ENCODE measurements at regions not wholly inside any gene's neighbourhood (a gene's known extent, or its start where the extent isn't known, plus 50 kb on each side); places are given as distances from the start of the nearest gene placed in this dataset.
"Not testable (repeated sequence)": the region's sequence is repeated elsewhere in the genome, so short reads cannot be mapped to it uniquely, and the experiment has no call there.

GRCh38 chrX:82675104-82675503, 833.0 kb upstream of the POU3F4 start:
- no peak overlapping the region for H3K4me3 Mint-ChIP-seq
- H3K36me3 Mint-ChIP-seq = no peaks in the 10 kb centered on the region
- H3K27me3 Mint-ChIP-seq (ENCODE audit: low read depth in 3 of 3) = peaks cover 0 to 4% (median 0%) of the 10 kb centered on the region in 3 donors
- no peak for DNase-seq
- peaks cover 0 to 4% (median 0%) of the 10 kb centered on the region in 6 donors for H3K9me3 Mint-ChIP-seq
- H3K4me1 Mint-ChIP-seq = no peaks in the 10 kb centered on the region
- no peak overlapping the region for H3K27ac Mint-ChIP-seq

DNA sequence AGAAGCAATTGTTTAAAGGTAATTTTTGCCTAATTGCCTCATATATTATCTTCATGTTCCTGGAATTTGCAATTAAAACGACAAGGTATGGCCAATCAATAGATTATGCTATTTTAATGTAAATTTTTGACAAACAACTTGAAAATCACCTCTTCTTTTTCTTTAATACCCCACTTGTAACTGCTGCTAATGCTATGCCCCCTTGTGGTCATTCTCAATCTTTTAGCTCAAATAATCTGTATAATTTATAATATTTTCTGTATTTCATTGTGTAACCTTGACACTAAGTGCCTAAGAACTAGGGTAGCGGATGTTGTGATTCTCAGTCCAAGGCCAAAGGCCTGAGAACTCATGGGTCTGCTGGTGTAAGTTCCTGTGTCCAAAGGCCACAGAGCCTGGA, 831.7 kb upstream of the POU3F4 start:
- H3K27ac Mint-ChIP-seq = no peak overlapping the region
- H3K9me3 Mint-ChIP-seq = peaks cover 0 to 4% (median 0%) of the 10 kb centered on the region in 6 donors
- no peaks in the 10 kb centered on the region for H3K4me1 Mint-ChIP-seq
- H3K27me3 Mint-ChIP-seq (ENCODE audit: low read depth in 3 of 3) = peaks cover 0 to 3% (median 0%) of the 10 kb centered on the region in 3 donors
- no peak overlapping the region for H3K4me3 Mint-ChIP-seq
- H3K36me3 Mint-ChIP-seq = no peaks in the 10 kb centered on the region
- no peak for DNase-seq

DNA sequence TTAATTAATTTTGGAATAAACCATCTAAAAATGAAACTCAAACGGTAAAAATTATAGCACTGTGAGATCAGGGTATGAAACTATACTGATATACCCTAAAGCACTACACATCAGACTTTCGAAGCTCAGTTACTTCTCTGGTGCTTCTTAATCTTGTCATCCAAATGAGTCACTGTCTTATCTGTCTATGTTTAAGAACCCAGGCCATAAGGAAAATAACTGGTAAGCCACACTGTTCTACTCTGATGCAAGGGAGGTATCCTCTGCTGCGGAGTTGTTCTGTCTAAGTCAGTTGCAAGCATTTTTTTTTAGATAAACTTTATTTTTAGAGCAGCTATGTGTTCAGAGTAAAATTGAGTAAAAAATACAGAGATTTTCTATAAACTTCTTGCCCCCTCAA, 830.8 kb upstream of the POU3F4 start:
- H3K27me3 Mint-ChIP-seq (ENCODE audit: low read depth in 3 of 3) = peaks cover 0 to 2% (median 0%) of the 10 kb centered on the region in 3 donors
- H3K4me1 Mint-ChIP-seq = no peaks in the 10 kb centered on the region
- no peak for DNase-seq
- no peak overlapping the region for H3K4me3 Mint-ChIP-seq
- H3K27ac Mint-ChIP-seq = no peak overlapping the region
- H3K36me3 Mint-ChIP-seq = no peaks in the 10 kb centered on the region
- peaks cover 0 to 4% (median 0%) of the 10 kb centered on the region in 6 donors for H3K9me3 Mint-ChIP-seq

DNA sequence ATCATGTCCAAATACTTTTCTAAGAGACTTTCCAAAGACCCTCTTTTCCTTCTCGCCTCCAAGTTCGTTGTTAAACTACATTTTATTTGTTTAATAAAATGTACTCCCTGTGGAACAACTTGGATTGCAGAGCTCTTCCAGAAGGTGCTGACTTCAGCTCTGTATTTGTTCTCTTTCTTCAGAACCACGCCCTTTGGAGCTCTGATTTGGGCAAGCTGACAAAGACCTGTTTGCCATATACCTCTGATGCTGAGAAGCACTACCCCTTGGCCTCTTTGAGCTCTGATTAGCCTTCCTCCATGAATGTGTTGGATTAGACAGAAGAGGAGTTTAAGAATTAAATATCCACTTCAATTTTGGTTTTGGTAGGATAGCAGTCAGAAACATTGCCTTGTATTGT, 815.1 kb upstream of the POU3F4 start:
- Mint-ChIP-seq H3K9me3 (peaks cover 0 to 2% (median 0%) of the 10 kb centered on the region in 6 donors), H3K27ac (no peak overlapping the region), H3K36me3 (no peaks in the 10 kb centered on the region), H3K4me3 (no peak overlapping the region), H3K4me1 (no peaks in the 10 kb centered on the region), H3K27me3 (ENCODE audit: low read depth in 3 of 3) (peaks cover 0 to 3% (median 1%) of the 10 kb centered on the region in 3 donors)
- DNase-seq = no peak

- Mint-ChIP-seq H3K36me3 (no peaks in the 10 kb centered on the region), H3K27ac (no peak overlapping the region), H3K27me3 (ENCODE audit: low read depth in 3 of 3) (peaks cover 0 to 3% (median 1%) of the 10 kb centered on the region in 3 donors), H3K4me3 (no peak overlapping the region), H3K4me1 (no peaks in the 10 kb centered on the region), H3K9me3 (peaks cover 0 to 2% (median under 1%) of the 10 kb centered on the region in 6 donors)
- no peak for DNase-seq
Observed at GRCh38 chrX:82695066-82695465, 813.0 kb upstream of the POU3F4 start.

DNA sequence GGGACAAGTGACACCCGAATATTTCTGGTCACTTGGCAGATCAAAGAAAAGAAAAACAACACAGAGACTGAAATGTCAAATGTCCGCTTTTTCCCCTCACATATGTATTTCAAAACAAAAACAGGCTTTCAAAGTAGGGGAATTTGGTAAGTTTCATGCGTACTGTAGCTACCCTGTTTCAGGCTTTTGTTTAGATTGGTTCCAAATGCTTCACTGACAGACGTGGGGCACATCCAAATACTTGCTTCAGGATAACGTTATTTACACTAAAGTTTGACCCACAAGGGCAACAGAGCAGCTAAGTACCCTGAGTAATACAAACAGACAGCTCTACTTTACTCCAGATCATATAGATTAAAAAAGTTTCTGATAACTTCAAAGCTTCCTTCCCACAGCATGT, 804.5 kb upstream of the POU3F4 start:
- Mint-ChIP-seq H3K4me3 (no peak overlapping the region), H3K9me3 (peaks cover 0 to 5% (median under 1%) of the 10 kb centered on the region in 6 donors), H3K36me3 (no peaks in the 10 kb centered on the region), H3K4me1 (no peaks in the 10 kb centered on the region), H3K27ac (no peak overlapping the region), H3K27me3 (ENCODE audit: low read depth in 3 of 3) (no peaks in the 10 kb centered on the region)
- DNase-seq = no peak

DNA sequence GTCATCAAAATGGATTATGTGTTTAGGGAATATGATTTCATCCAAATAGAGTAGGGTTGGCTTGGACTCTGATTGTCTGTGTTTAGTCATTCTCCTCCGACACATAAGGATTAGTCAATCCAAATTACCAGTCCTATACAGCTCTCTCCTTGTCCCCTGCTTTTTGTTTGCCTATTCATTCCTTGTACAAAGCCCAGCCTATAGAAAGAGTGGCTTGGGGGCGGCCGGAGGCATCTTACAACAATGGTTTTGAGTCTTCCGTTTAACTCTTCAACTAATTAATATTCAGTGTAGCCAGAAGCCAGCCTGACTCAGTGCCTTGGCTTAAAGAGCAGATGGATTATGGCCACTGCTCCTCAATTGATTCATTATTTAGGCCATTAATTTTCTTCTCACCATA, 796.6 kb upstream of the POU3F4 start:
- Mint-ChIP-seq H3K27me3 (ENCODE audit: low read depth in 3 of 3) (peaks cover 0 to 5% (median 0%) of the 10 kb centered on the region in 3 donors), H3K9me3 (peaks cover 0 to 8% (median 2%) of the 10 kb centered on the region in 6 donors), H3K27ac (no peak overlapping the region), H3K4me3 (no peak overlapping the region), H3K36me3 (no peaks in the 10 kb centered on the region), H3K4me1 (no peaks in the 10 kb centered on the region)
- DNase-seq = no peak

DNA sequence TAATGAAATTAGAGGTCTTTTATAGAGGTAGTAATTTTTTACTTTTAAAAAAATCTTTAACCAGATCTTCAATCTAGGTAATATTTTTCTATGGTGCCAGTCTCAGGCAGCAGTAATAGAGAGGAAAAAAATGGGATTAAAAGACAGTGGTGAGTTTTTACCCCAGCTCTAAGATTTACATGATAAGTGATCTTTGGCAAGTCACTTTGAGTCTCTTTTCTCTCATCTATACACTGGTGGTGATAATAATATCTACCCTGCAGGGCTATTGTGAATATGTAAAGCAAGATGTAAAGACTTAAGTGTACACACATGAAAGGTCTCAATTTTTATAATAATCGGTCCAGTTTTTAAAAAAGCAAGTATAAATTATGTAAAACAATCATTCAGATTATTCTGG, 786.2 kb upstream of the POU3F4 start:
- no peak for DNase-seq
- no peaks in the 10 kb centered on the region for H3K36me3 Mint-ChIP-seq

GRCh38 chrX:82723806-82724205, 784.3 kb upstream of the POU3F4 start:
- H3K27ac Mint-ChIP-seq = no peak overlapping the region
- H3K4me1 Mint-ChIP-seq = no peaks in the 10 kb centered on the region
- H3K36me3 Mint-ChIP-seq = no peaks in the 10 kb centered on the region

More for the DNA sequence above, 786.2 kb upstream of the POU3F4 start:
- peaks cover 0 to 2% (median 0%) of the 10 kb centered on the region in 6 donors for H3K9me3 Mint-ChIP-seq
- H3K4me1 Mint-ChIP-seq = no peaks in the 10 kb centered on the region
- H3K27me3 Mint-ChIP-seq (ENCODE audit: low read depth in 3 of 3) = no peaks in the 10 kb centered on the region
- H3K27ac Mint-ChIP-seq = no peak overlapping the region
- no peak overlapping the region for H3K4me3 Mint-ChIP-seq

DNA sequence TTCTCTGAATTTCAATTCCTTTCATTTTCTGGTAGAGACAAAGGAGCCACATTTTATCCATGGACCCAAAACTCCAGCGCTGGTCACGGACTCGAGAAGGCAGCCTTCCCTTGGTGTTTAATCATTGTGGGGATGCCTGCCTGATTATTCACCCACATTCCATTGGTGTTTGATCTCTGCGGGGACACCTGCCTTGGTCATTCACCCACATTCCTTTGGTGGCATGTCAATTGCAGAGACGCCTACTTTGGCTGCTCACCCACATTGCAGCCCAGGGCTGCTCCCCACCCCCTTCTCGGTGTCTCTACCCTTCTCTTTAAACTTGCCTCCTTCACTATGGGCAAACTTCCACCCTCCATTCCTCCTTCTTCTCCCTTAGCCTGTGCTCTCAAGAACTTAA, 780.7 kb upstream of the POU3F4 start:
- not testable (repeated sequence) for H3K9me3 Mint-ChIP-seq; H3K36me3 Mint-ChIP-seq; H3K27ac Mint-ChIP-seq; H3K4me1 Mint-ChIP-seq; H3K27me3 Mint-ChIP-seq (ENCODE audit: low read depth in 3 of 3); H3K4me3 Mint-ChIP-seq; DNase-seq

More at GRCh38 chrX:82723806-82724205, 784.3 kb upstream of the POU3F4 start:
- H3K27me3 Mint-ChIP-seq (ENCODE audit: low read depth in 3 of 3) = no peaks in the 10 kb centered on the region
- H3K9me3 Mint-ChIP-seq = peaks cover 0 to 2% (median 0%) of the 10 kb centered on the region in 6 donors
- DNase-seq = no peak
- no peak overlapping the region for H3K4me3 Mint-ChIP-seq

DNA sequence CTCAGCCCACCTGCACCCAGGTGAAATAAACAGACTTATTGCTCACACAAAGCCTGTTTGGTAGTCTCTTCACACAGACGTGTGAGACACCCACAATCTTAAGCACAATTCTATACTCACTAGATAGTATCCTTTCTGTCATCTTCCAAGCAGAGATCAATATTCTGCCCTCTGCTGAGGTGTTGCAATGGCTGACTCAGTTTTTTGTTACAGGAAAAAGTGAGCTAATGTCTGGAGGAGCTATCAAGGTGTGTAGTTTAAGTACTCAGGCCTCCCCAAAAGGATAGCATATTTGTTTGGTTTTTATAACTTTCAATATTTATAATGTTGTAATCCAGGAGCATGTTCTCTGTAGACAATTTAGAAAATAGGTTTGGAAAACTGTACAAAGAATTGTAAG, 775.2 kb upstream of the POU3F4 start:
- H3K4me1 Mint-ChIP-seq = no peaks in the 10 kb centered on the region
- peaks cover 0 to 2% (median 0%) of the 10 kb centered on the region in 6 donors for H3K9me3 Mint-ChIP-seq
- H3K36me3 Mint-ChIP-seq = no peaks in the 10 kb centered on the region
- DNase-seq = no peak
- H3K27me3 Mint-ChIP-seq (ENCODE audit: low read depth in 3 of 3) = peaks cover 0 to 3% (median 0%) of the 10 kb centered on the region in 3 donors
- H3K4me3 Mint-ChIP-seq = no peak overlapping the region
- H3K27ac Mint-ChIP-seq = no peak overlapping the region

GRCh38 chrX:82734140-82734539, 774.0 kb upstream of the POU3F4 start:
- no peak overlapping the region for H3K4me3 Mint-ChIP-seq
- no peak overlapping the region for H3K27ac Mint-ChIP-seq
- H3K9me3 Mint-ChIP-seq = no peaks in the 10 kb centered on the region
- no peaks in the 10 kb centered on the region for H3K4me1 Mint-ChIP-seq
- H3K27me3 Mint-ChIP-seq (ENCODE audit: low read depth in 3 of 3) = peaks cover 0 to 3% (median 0%) of the 10 kb centered on the region in 3 donors
- H3K36me3 Mint-ChIP-seq = no peaks in the 10 kb centered on the region
- no peak for DNase-seq

DNA sequence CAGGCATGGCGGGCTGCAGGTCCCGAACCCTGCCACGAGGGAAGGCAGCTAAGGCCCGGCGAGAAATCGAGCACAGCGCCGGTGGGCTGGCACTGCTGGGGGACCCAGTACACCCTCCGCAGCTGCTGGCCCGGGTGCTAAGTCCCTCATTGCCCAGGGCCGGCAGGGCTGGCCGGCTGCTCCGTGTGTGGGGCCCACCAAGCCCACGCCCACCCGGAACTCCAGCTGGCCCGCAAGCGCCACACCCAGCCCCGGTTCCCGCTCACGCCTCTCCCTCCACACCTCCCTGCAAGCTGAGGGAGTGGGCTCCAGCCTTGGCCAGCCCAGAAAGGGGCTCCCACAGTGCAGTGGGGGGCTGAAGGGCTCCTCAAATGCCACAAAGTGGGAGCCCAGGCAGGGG, 769.8 kb upstream of the POU3F4 start:
- not testable (repeated sequence) for H3K27me3 Mint-ChIP-seq (ENCODE audit: low read depth in 3 of 3); H3K4me1 Mint-ChIP-seq; H3K36me3 Mint-ChIP-seq; H3K9me3 Mint-ChIP-seq; DNase-seq; H3K27ac Mint-ChIP-seq; H3K4me3 Mint-ChIP-seq

GRCh38 chrX:82742351-82742750, 765.7 kb upstream of the POU3F4 start:
- Mint-ChIP-seq H3K4me3 (no peak overlapping the region), H3K27me3 (ENCODE audit: low read depth in 3 of 3) (peaks cover 0 to 2% (median 0%) of the 10 kb centered on the region in 3 donors), H3K36me3 (no peaks in the 10 kb centered on the region), H3K27ac (no peak overlapping the region), H3K4me1 (no peaks in the 10 kb centered on the region), H3K9me3 (peaks cover 0 to 3% (median 0%) of the 10 kb centered on the region in 6 donors)
- no peak for DNase-seq

DNA sequence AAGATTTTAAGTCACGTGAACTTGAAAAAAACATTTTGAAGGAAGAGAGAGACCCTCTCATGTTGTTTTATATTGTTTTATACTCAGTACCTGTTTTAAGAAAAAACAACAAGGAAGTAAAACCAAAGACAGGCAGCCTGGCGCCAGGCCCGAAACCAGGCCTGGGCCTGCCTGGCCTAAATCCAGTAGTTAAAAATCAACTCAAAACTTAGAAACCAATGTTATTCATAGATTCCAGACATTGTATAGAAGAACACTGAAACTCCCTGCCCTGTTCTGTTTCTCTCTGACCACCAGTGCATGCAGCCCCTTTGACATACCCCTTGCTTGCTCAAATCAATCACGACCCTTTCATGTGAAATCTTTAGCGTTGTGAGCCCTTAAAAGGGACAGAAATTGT, 762.4 kb upstream of the POU3F4 start:
- not testable (repeated sequence) for H3K27ac Mint-ChIP-seq; H3K27me3 Mint-ChIP-seq (ENCODE audit: low read depth in 3 of 3); DNase-seq; H3K9me3 Mint-ChIP-seq; H3K36me3 Mint-ChIP-seq; H3K4me1 Mint-ChIP-seq; H3K4me3 Mint-ChIP-seq
